Mammary epithelial cell (primary cell): ENCODE measurements at regions not wholly inside any gene's neighbourhood (a gene's known extent, or its start where the extent isn't known, plus 50 kb on each side); places are given as distances from the start of the nearest gene placed in this dataset.

ENCODE experiments used
- CTCF ChIP-seq, 2 donors: IDR thresholded peaks in 1 of 2; conservative IDR thresholded peaks in 1 of 2; 2 replicates each; pipeline ENCODE4 v1.5.1; 2011 to 2012; ENCODE audit warnings: inconsistent platforms in 2 of 2, low read length in 2 of 2, mild to moderate bottlenecking in 2 of 2, control low read depth in 1 of 2, low read depth in 1 of 2; ENCODE audit not compliant: insufficient read depth in 1 of 2; ENCODE audit errors: extremely low read depth in 1 of 2
- EZH2 ChIP-seq: IDR thresholded peaks from 2 replicates; pipeline ENCODE4 v1.6.1; 2012; ENCODE audit warnings: low read length, inconsistent platforms, borderline replicate concordance

- TF ChIP-seq CTCF (conservative IDR thresholded peaks at IDR 0.05 in 1 of 2, IDR thresholded peaks at IDR 0.05 in 1 of 2; ENCODE audit: extremely low read depth in 1 of 2, insufficient read depth in 1 of 2, low read depth in 1 of 2, low read length in 2 of 2) (no peak), EZH2 (no peak)
Observed at GRCh38 chr14:71728386-71728785, 203.8 kb upstream of the RGS6 start.
